ENCODE measurements at regions not wholly inside any gene's neighbourhood (a gene's known extent, or its start where the extent isn't known, plus 50 kb on each side); places are given as distances from the start of the nearest gene placed in this dataset.

DNA sequence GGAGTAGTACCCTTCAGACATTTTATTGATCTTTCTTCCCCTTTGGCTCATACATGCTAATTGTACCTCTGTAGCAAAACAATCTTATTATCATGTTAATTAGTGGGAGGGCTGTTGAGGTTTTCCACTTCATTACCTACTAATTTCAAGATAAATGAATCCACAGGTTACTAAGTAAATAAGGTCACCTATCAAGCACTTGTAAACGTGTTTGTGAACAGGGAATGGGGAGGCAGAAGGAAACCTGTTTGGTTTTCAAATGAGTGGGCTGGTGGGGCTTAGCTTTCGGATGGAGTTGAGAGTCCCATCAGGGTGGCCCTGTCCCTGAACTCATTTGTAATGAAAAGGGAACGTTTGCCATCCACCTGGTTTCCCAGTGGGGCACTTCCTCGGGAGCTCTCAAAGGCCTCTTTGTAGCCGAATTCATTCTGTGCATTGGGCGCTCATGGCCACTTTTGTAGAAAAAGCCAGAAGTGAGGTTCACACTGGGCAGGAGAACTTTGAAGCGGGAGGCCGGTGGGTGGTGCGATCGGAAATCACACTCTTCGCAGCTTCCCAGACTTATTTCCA is 419.8 kb upstream of the NR2F2 start:
- H3K79me2 ChIP-seq (ENCODE audit: control insufficient read depth, insufficient read depth, low read length), result no peaks in the 10 kb centered on the region
- H3K4me2 ChIP-seq (ENCODE audit: extremely low read depth, insufficient read depth, low read length), result no peak overlapping the region
- no peaks in the 10 kb centered on the region for H3K4me1 ChIP-seq (ENCODE audit: control insufficient read depth, extremely low read depth, insufficient read depth, low read length)
- no peaks in the 10 kb centered on the region for H4K20me1 ChIP-seq (ENCODE audit: control insufficient read depth, extremely low read depth, insufficient read depth, low read length)
- no peak for DNase-seq (ENCODE audit: low read depth in 2 of 2)
- H3K9me3 ChIP-seq (ENCODE audit: control insufficient read depth, insufficient read depth, low read depth, low read length), result no peaks in the 10 kb centered on the region
- H2AFZ ChIP-seq (ENCODE audit: low read length), result no peak overlapping the region
- H3K9ac ChIP-seq (ENCODE audit: insufficient read depth, low read length), result no peak overlapping the region
- no peaks in the 10 kb centered on the region for H3K27me3 ChIP-seq (ENCODE audit: control insufficient read depth, insufficient read depth, low read length)
- no peak for TF ChIP-seq EZH2 (IDR thresholded peaks at IDR 0.05; ENCODE audit: low read length, missing control alignments)
- TF ChIP-seq, protein P1, sequence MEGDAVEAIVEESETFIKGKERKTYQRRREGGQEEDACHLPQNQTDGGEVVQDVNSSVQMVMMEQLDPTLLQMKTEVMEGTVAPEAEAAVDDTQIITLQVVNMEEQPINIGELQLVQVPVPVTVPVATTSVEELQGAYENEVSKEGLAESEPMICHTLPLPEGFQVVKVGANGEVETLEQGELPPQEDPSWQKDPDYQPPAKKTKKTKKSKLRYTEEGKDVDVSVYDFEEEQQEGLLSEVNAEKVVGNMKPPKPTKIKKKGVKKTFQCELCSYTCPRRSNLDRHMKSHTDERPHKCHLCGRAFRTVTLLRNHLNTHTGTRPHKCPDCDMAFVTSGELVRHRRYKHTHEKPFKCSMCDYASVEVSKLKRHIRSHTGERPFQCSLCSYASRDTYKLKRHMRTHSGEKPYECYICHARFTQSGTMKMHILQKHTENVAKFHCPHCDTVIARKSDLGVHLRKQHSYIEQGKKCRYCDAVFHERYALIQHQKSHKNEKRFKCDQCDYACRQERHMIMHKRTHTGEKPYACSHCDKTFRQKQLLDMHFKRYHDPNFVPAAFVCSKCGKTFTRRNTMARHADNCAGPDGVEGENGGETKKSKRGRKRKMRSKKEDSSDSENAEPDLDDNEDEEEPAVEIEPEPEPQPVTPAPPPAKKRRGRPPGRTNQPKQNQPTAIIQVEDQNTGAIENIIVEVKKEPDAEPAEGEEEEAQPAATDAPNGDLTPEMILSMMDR (conservative IDR thresholded peaks at IDR 0.05 in 1 of 2, IDR thresholded peaks at IDR 0.05 in 1 of 2; ENCODE audit: low read depth in 1 of 2, low read length in 2 of 2), result no peak
- no peaks in the 10 kb centered on the region for H3K36me3 ChIP-seq (ENCODE audit: control insufficient read depth, insufficient read depth, low read length)
- H3K27ac ChIP-seq (ENCODE audit: insufficient read depth, low read length), result no peak overlapping the region
- H3K4me3 ChIP-seq (replicated peaks in 1 of 4; ENCODE audit: control extremely low read depth in 1 of 4, insufficient read depth in 1 of 4, low read depth in 3 of 4, low read length in 4 of 4), result no peak overlapping the region

DNA sequence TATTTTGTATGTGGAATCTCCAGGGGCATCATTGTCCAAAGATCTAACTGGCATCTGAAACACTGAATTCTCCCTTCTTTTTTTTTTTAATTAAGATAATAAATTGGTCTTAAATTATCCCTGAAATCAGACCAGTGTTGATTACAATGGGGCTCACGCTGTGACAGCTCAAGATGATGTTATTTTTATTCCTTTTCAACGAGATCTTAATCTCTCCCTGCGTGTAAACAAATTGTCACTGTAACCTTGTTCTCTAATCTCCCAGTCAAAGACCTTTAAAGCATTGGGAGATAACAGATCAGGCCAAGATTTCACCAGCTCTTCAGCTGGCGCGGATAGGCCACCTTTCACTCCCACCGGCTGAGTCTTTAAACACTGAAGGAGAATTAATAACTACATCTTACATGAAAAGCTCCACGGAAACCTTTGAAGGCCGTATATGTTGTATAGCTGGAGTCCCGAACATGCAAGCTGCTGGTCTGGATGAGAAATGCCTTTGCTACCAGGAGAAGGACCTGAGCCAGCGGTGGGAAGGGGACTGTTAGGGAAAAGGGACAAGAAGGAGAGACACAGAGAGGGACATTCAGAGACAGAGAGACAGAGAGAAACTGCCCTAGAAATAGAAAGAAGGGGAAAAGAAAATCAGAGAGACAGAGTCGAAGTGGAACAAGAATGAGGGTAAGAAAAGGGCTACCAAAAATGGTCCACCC is 418.8 kb upstream of the NR2F2 start:
- Histone ChIP-seq H3K27me3 (ENCODE audit: control insufficient read depth, insufficient read depth, low read length) (no peaks in the 10 kb centered on the region), H3K27ac (ENCODE audit: insufficient read depth, low read length) (no peak overlapping the region), H3K36me3 (ENCODE audit: control insufficient read depth, insufficient read depth, low read length) (no peaks in the 10 kb centered on the region), H3K9me3 (ENCODE audit: control insufficient read depth, insufficient read depth, low read depth, low read length) (no peaks in the 10 kb centered on the region), H2AFZ (ENCODE audit: low read length) (no peak overlapping the region), H3K4me2 (ENCODE audit: extremely low read depth, insufficient read depth, low read length) (no peak overlapping the region), H3K9ac (ENCODE audit: insufficient read depth, low read length) (no peak overlapping the region), H3K79me2 (ENCODE audit: control insufficient read depth, insufficient read depth, low read length) (no peaks in the 10 kb centered on the region), H3K4me3 (replicated peaks in 1 of 4; ENCODE audit: control extremely low read depth in 1 of 4, insufficient read depth in 1 of 4, low read depth in 3 of 4, low read length in 4 of 4) (no peak overlapping the region), H4K20me1 (ENCODE audit: control insufficient read depth, extremely low read depth, insufficient read depth, low read length) (no peaks in the 10 kb centered on the region), H3K4me1 (ENCODE audit: control insufficient read depth, extremely low read depth, insufficient read depth, low read length) (no peaks in the 10 kb centered on the region)
- TF ChIP-seq, protein P1 (conservative IDR thresholded peaks at IDR 0.05 in 1 of 2, IDR thresholded peaks at IDR 0.05 in 1 of 2; ENCODE audit: low read depth in 1 of 2, low read length in 2 of 2), result no peak
- no peak for DNase-seq (ENCODE audit: low read depth in 2 of 2)

DNA sequence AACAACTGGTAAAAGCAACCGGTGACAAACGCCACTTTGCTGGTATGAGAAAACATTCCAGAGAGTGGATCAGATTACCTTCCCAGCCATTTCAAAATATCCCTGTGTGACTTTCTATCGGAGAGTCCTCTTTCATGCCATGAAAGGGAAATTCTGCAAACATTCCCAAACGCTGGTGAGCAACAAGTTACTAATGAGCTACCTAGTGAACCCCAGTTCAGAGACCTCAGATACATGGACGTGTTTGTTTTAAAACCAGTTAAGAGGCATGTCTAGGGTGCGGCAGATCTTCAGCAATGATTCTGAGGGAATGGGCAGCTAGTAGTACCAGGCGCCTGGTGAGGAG is 418.2 kb upstream of the NR2F2 start:
- Histone ChIP-seq H3K4me1 (ENCODE audit: control insufficient read depth, extremely low read depth, insufficient read depth, low read length) (no peaks in the 10 kb centered on the region), H3K9me3 (ENCODE audit: control insufficient read depth, insufficient read depth, low read depth, low read length) (no peaks in the 10 kb centered on the region), H3K27me3 (ENCODE audit: control insufficient read depth, insufficient read depth, low read length) (no peaks in the 10 kb centered on the region), H3K27ac (ENCODE audit: insufficient read depth, low read length) (no peak overlapping the region), H3K4me3 (replicated peaks in 1 of 4; ENCODE audit: control extremely low read depth in 1 of 4, insufficient read depth in 1 of 4, low read depth in 3 of 4, low read length in 4 of 4) (no peak overlapping the region), H3K36me3 (ENCODE audit: control insufficient read depth, insufficient read depth, low read length) (no peaks in the 10 kb centered on the region), H3K79me2 (ENCODE audit: control insufficient read depth, insufficient read depth, low read length) (no peaks in the 10 kb centered on the region), H3K4me2 (ENCODE audit: extremely low read depth, insufficient read depth, low read length) (no peak overlapping the region), H2AFZ (ENCODE audit: low read length) (no peak overlapping the region), H4K20me1 (ENCODE audit: control insufficient read depth, extremely low read depth, insufficient read depth, low read length) (no peaks in the 10 kb centered on the region), H3K9ac (ENCODE audit: insufficient read depth, low read length) (no peak overlapping the region)
- TF ChIP-seq, protein P1 (conservative IDR thresholded peaks at IDR 0.05 in 1 of 2, IDR thresholded peaks at IDR 0.05 in 1 of 2; ENCODE audit: low read depth in 1 of 2, low read length in 2 of 2), result no peak
- no peak for TF ChIP-seq EZH2 (IDR thresholded peaks at IDR 0.05; ENCODE audit: low read length, missing control alignments)
- no peak for DNase-seq (ENCODE audit: low read depth in 2 of 2)

All from fibroblast of lung (primary cell).